ENCODE measurements at regions not wholly inside any gene's neighbourhood (a gene's known extent, or its start where the extent isn't known, plus 50 kb on each side); places are given as distances from the start of the nearest gene placed in this dataset.
"Not testable (repeated sequence)": the region's sequence is repeated elsewhere in the genome, so short reads cannot be mapped to it uniquely, and the experiment has no call there.

DNA sequence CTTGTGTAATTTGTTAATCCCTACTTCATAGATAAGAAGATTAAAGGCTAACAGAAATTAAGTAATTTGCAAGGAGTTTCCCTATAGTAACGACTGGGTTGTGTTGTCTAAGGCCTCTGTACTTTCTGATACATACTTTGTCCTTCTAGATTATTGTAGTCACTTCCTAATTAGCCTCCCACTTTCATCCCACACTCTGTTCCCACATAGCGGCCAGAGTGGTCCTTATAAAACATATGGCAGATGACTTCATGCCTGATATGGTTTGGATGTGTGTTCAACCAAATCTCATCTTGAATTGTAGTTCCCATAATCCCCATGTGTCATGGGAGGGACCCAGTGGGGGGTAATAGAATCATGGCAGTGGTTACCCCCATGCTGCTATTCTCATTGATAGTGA, 120.5 kb upstream of the DAB1 start (continued):
- TF ChIP-seq, protein P1, sequence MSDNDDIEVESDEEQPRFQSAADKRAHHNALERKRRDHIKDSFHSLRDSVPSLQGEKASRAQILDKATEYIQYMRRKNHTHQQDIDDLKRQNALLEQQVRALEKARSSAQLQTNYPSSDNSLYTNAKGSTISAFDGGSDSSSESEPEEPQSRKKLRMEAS (IDR thresholded peaks at IDR 0.05) = no peak

DNA sequence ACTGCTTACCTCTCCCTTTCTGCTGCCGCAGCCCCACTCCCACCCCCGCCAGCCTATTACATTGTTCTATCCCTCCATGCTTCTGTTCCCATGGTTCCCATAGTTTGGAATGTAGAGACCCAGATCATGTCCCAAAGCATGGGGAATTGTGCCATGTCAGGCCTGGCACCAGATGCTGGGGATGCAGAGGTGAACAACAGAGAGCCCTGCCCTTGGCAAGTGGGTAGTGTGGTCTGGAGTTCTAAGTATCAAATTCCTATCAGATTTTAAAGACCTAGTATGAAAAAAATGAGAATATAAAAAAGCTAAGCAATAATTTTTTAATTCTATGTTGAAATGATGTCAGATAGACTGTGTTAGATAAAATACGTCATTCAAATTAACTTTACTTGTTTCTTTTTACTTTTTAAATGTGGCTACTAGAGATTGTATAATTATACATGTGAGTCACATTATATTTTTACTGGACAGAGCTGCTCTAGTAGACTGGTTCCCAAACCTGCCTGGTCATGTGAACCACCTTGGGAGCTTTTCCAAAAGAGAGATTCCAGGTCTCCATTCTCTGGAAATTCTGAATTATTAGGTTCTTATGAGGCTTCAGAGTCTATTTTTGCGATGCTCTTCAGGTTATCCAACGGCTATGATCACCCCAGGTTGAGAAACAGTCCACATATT, 113.0 kb upstream of the DAB1 start:
- Histone ChIP-seq H3K4me3 (ENCODE audit: low read depth in 1 of 3, low read length in 3 of 3) (no peak overlapping the region), H3K9me3 (ENCODE audit: control insufficient read depth in 4 of 4, low read length in 3 of 4) (no peaks in the 10 kb centered on the region), H3K36me3 (ENCODE audit: control insufficient read depth in 4 of 4, insufficient read depth in 3 of 4, low read depth in 1 of 4, low read length in 3 of 4) (no peaks in the 10 kb centered on the region), H3K9ac (ENCODE audit: low read depth in 1 of 2, low read length in 2 of 2) (no peak overlapping the region), H3K27me3 (ENCODE audit: control insufficient read depth in 4 of 4, insufficient read depth in 4 of 4, low read length in 3 of 4) (no peaks in the 10 kb centered on the region), H3K27ac (ENCODE audit: low read depth in 1 of 2, low read length in 2 of 2) (no peak overlapping the region), H3K4me1 (ENCODE audit: control insufficient read depth in 4 of 4, insufficient read depth in 4 of 4, low read length in 3 of 4) (no peaks in the 10 kb centered on the region)
- TF ChIP-seq, protein P2, sequence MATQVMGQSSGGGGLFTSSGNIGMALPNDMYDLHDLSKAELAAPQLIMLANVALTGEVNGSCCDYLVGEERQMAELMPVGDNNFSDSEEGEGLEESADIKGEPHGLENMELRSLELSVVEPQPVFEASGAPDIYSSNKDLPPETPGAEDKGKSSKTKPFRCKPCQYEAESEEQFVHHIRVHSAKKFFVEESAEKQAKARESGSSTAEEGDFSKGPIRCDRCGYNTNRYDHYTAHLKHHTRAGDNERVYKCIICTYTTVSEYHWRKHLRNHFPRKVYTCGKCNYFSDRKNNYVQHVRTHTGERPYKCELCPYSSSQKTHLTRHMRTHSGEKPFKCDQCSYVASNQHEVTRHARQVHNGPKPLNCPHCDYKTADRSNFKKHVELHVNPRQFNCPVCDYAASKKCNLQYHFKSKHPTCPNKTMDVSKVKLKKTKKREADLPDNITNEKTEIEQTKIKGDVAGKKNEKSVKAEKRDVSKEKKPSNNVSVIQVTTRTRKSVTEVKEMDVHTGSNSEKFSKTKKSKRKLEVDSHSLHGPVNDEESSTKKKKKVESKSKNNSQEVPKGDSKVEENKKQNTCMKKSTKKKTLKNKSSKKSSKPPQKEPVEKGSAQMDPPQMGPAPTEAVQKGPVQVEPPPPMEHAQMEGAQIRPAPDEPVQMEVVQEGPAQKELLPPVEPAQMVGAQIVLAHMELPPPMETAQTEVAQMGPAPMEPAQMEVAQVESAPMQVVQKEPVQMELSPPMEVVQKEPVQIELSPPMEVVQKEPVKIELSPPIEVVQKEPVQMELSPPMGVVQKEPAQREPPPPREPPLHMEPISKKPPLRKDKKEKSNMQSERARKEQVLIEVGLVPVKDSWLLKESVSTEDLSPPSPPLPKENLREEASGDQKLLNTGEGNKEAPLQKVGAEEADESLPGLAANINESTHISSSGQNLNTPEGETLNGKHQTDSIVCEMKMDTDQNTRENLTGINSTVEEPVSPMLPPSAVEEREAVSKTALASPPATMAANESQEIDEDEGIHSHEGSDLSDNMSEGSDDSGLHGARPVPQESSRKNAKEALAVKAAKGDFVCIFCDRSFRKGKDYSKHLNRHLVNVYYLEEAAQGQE (IDR thresholded peaks at IDR 0.05) = no peak
- no peak for DNase-seq (ENCODE audit: low spot score)
- WGBS = 83% methylated on average over 5 of the region's 5 CpGs

DNA sequence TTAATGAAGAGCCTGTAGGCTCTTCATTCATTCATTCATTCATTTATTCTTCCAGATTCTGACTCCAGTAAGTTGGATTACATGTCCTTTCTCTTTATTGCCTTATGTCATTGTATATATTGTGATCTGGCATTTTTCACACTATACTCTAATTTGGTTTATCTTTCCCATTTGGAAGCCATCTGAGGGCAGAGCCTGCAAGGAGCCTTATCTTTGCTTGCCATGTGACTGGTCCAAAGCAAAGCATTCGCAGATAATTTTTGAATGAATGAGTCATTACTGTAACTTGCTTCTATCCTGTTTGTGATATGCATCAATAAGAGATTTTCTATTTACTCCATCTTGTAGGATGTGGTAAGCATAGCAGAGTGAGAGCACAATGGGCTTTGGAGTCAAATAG, 108.4 kb upstream of the DAB1 start:
- H3K27ac ChIP-seq (ENCODE audit: low read depth in 1 of 2, low read length in 2 of 2) = no peak overlapping the region
- no peaks in the 10 kb centered on the region for H3K27me3 ChIP-seq (ENCODE audit: control insufficient read depth in 4 of 4, insufficient read depth in 4 of 4, low read length in 3 of 4)
- H3K4me3 ChIP-seq (ENCODE audit: low read depth in 1 of 3, low read length in 3 of 3) = no peak overlapping the region
- H3K9ac ChIP-seq (ENCODE audit: low read depth in 1 of 2, low read length in 2 of 2) = no peak overlapping the region
- TF ChIP-seq, protein P3, sequence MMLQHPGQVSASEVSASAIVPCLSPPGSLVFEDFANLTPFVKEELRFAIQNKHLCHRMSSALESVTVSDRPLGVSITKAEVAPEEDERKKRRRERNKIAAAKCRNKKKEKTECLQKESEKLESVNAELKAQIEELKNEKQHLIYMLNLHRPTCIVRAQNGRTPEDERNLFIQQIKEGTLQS (IDR thresholded peaks at IDR 0.05) = no peak
- TF ChIP-seq FOXA2 (IDR thresholded peaks at IDR 0.05) (no peak), NR2F2 (IDR thresholded peaks at IDR 0.05) (no peak), JUND (IDR thresholded peaks at IDR 0.05) (no peak), FOXA1 (IDR thresholded peaks at IDR 0.05) (no peak), SP1 (IDR thresholded peaks at IDR 0.05) (no peak)
- TF ChIP-seq, protein P1 (IDR thresholded peaks at IDR 0.05) = no peak
- TF ChIP-seq, protein P4, sequence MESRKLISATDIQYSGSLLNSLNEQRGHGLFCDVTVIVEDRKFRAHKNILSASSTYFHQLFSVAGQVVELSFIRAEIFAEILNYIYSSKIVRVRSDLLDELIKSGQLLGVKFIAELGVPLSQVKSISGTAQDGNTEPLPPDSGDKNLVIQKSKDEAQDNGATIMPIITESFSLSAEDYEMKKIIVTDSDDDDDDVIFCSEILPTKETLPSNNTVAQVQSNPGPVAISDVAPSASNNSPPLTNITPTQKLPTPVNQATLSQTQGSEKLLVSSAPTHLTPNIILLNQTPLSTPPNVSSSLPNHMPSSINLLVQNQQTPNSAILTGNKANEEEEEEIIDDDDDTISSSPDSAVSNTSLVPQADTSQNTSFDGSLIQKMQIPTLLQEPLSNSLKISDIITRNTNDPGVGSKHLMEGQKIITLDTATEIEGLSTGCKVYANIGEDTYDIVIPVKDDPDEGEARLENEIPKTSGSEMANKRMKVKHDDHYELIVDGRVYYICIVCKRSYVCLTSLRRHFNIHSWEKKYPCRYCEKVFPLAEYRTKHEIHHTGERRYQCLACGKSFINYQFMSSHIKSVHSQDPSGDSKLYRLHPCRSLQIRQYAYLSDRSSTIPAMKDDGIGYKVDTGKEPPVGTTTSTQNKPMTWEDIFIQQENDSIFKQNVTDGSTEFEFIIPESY (IDR thresholded peaks at IDR 0.05) = no peak
- WGBS = 79% methylated on average over 1 of the region's 1 CpG
- no peaks in the 10 kb centered on the region for H3K9me3 ChIP-seq (ENCODE audit: control insufficient read depth in 4 of 4, low read length in 3 of 4)
- no peaks in the 10 kb centered on the region for H3K36me3 ChIP-seq (ENCODE audit: control insufficient read depth in 4 of 4, insufficient read depth in 3 of 4, low read depth in 1 of 4, low read length in 3 of 4)
- no peaks in the 10 kb centered on the region for H3K4me1 ChIP-seq (ENCODE audit: control insufficient read depth in 4 of 4, insufficient read depth in 4 of 4, low read length in 3 of 4)
- DNase-seq (ENCODE audit: low spot score) = no peak

DNA sequence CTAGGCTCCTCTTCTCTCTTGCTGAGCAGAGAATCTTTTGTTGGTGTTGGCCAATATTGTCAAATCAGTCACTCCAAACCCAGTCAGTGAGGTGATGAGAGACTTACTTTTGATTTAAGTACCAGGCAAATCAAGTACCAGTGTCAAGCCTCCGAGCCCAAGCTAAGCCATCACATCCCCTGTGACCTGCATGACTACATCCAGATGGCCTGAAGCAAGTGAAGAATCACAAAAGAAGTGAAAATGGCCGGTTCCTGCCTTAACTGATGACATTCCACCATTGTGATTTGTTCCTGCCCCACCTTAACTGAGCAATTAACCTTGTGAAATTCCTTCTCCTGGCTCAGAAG, 107.0 kb upstream of the DAB1 start:
- not testable (repeated sequence) for DNase-seq (ENCODE audit: low spot score); H3K27ac ChIP-seq (ENCODE audit: low read depth in 1 of 2, low read length in 2 of 2); H3K9ac ChIP-seq (ENCODE audit: low read depth in 1 of 2, low read length in 2 of 2); H3K4me3 ChIP-seq (ENCODE audit: low read depth in 1 of 3, low read length in 3 of 3); H3K4me1 ChIP-seq (ENCODE audit: control insufficient read depth in 4 of 4, insufficient read depth in 4 of 4, low read length in 3 of 4); H3K9me3 ChIP-seq (ENCODE audit: control insufficient read depth in 4 of 4, low read length in 3 of 4); H3K27me3 ChIP-seq (ENCODE audit: control insufficient read depth in 4 of 4, insufficient read depth in 4 of 4, low read length in 3 of 4); H3K36me3 ChIP-seq (ENCODE audit: control insufficient read depth in 4 of 4, insufficient read depth in 3 of 4, low read depth in 1 of 4, low read length in 3 of 4)
- WGBS = 61% methylated on average over 2 of the region's 2 CpGs

Data from liver (tissue), 7 donors.